Stimulated activated CD8-positive, alpha-beta memory T cell treated with anti-CD3 and anti-CD28 coated beads, Interleukin-7, amount 100 ng/mL, for 48 hours (primary cell): ENCODE measurements at regions not wholly inside any gene's neighbourhood (a gene's known extent, or its start where the extent isn't known, plus 50 kb on each side); places are given as distances from the start of the nearest gene placed in this dataset.
A peak's percentile ranks its signal among the peaks of the same experiment; 100 is the strongest.
"Not testable (repeated sequence)": the region's sequence is repeated elsewhere in the genome, so short reads cannot be mapped to it uniquely, and the experiment has no call there.

ENCODE experiments used
- DNase-seq, 2 donors: peaks; one replicate each; pipeline ENCODE4 v3.0.0-alpha.2; 2020; ENCODE audit warnings: low read depth in 1 of 2; ENCODE audit errors: extremely low read depth in 1 of 2

GRCh38 chr1:176396604-176397395 lies 66.2 kb upstream of the PAPPA2 start:
- DNase-seq = not testable (repeated sequence)

GRCh38 chr1:176391621-176392020 lies 71.4 kb upstream of the PAPPA2 start:
- no peak for DNase-seq

- no peak for DNase-seq
Measured at GRCh38 chr1:176384841-176385240, 78.1 kb upstream of the PAPPA2 start.

- no peak for DNase-seq
Measured at GRCh38 chr1:176382163-176382562, 80.8 kb upstream of the PAPPA2 start.

GRCh38 chr1:176379626-176380339 lies 83.2 kb upstream of the PAPPA2 start:
- DNase-seq = no peak

- DNase-seq = peak; percentile 8 to 29
Measured at GRCh38 chr1:176374967-176375569, 87.9 kb upstream of the PAPPA2 start.

- no peak for DNase-seq
Measured at GRCh38 chr1:176364236-176364905, 98.6 kb upstream of the PAPPA2 start.

- DNase-seq = not testable (repeated sequence)
Measured at GRCh38 chr1:176349135-176349715, 113.8 kb upstream of the PAPPA2 start.

GRCh38 chr1:176341656-176342055 lies 121.3 kb upstream of the PAPPA2 start:
- DNase-seq = no peak

GRCh38 chr1:176338877-176339276 lies 124.1 kb upstream of the PAPPA2 start:
- no peak for DNase-seq

- DNase-seq = no peak
Measured at GRCh38 chr1:176330782-176331181, 123.7 kb upstream of the COP1 start.

GRCh38 chr1:176325664-176326063 lies 118.6 kb upstream of the COP1 start:
- no peak for DNase-seq

GRCh38 chr1:176323472-176323871 lies 116.4 kb upstream of the COP1 start:
- no peak for DNase-seq

- DNase-seq = no peak
Measured at GRCh38 chr1:176315519-176316220, 108.6 kb upstream of the COP1 start.

GRCh38 chr1:176296602-176297001 lies 89.5 kb upstream of the COP1 start:
- DNase-seq = not testable (repeated sequence)

- no peak for DNase-seq
Measured at GRCh38 chr1:176285996-176286395, 78.9 kb upstream of the COP1 start.

- no peak for DNase-seq
Measured at GRCh38 chr1:176271572-176271971, 64.5 kb upstream of the COP1 start.
